ENCODE measurements at regions not wholly inside any gene's neighbourhood (a gene's known extent, or its start where the extent isn't known, plus 50 kb on each side); places are given as distances from the start of the nearest gene placed in this dataset.

- DNase-seq (ENCODE audit: low read depth) = no peak
Measured at GRCh38 chr16:61544165-61544564, 492.1 kb downstream of the CDH8 start.

GRCh38 chr16:61540216-61540615, 496.0 kb downstream of the CDH8 start:
- TF ChIP-seq CTCF (IDR thresholded peaks at IDR 0.05; ENCODE audit: insufficient read depth, low read depth, low read length) = no peak
- no peak overlapping the region for H3K4me3 ChIP-seq (ENCODE audit: low read depth, low read length)
- no peak for DNase-seq (ENCODE audit: low read depth)

More at GRCh38 chr16:61544165-61544564, 492.1 kb downstream of the CDH8 start:
- no peak overlapping the region for H3K4me3 ChIP-seq (ENCODE audit: low read depth, low read length)
- TF ChIP-seq CTCF (IDR thresholded peaks at IDR 0.05; ENCODE audit: insufficient read depth, low read depth, low read length) = no peak

GRCh38 chr16:61530697-61531096, 505.5 kb downstream of the CDH8 start:
- DNase-seq (ENCODE audit: low read depth) = no peak
- TF ChIP-seq CTCF (IDR thresholded peaks at IDR 0.05; ENCODE audit: insufficient read depth, low read depth, low read length) = no peak
- H3K4me3 ChIP-seq (ENCODE audit: low read depth, low read length) = no peak overlapping the region

- H3K4me3 ChIP-seq (ENCODE audit: low read depth, low read length) = no peak overlapping the region
- no peak for DNase-seq (ENCODE audit: low read depth)
- TF ChIP-seq CTCF (IDR thresholded peaks at IDR 0.05; ENCODE audit: insufficient read depth, low read depth, low read length) = no peak
Measured at GRCh38 chr16:61500851-61501250, 535.4 kb downstream of the CDH8 start.

- no peak for TF ChIP-seq CTCF (IDR thresholded peaks at IDR 0.05; ENCODE audit: insufficient read depth, low read depth, low read length)
- no peak overlapping the region for H3K4me3 ChIP-seq (ENCODE audit: low read depth, low read length)
- no peak for DNase-seq (ENCODE audit: low read depth)
Measured at GRCh38 chr16:61480250-61480649, 556.0 kb downstream of the CDH8 start.

- TF ChIP-seq CTCF (IDR thresholded peaks at IDR 0.05; ENCODE audit: insufficient read depth, low read depth, low read length) = no peak
- H3K4me3 ChIP-seq (ENCODE audit: low read depth, low read length) = no peak overlapping the region
- no peak for DNase-seq (ENCODE audit: low read depth)
Measured at GRCh38 chr16:61471737-61472136, 564.5 kb downstream of the CDH8 start.

- TF ChIP-seq CTCF (IDR thresholded peaks at IDR 0.05; ENCODE audit: insufficient read depth, low read depth, low read length) = no peak
- no peak for DNase-seq (ENCODE audit: low read depth)
- H3K4me3 ChIP-seq (ENCODE audit: low read depth, low read length) = no peak overlapping the region
Measured at GRCh38 chr16:61471023-61471422, 565.2 kb downstream of the CDH8 start.

Data from fibroblast of villous mesenchyme (primary cell).